MM.1S (cell line): ENCODE measurements at regions not wholly inside any gene's neighbourhood (a gene's known extent, or its start where the extent isn't known, plus 50 kb on each side); places are given as distances from the start of the nearest gene placed in this dataset.

Source experiments
- DNase-seq: peaks from one replicate; pipeline ENCODE4 v3.0.0-alpha.2; 2015
- H2AFZ ChIP-seq: fragments of 300-600 bp; sonication (generic); 2 replicates; pipeline ENCODE4 v1.6.0; 2016; ENCODE audit warnings: antibody characterized with exemption, low read length
- H3F3A ChIP-seq: fragments of 300-600 bp; sonication (generic); 2 replicates; pipeline ENCODE4 v1.6.1; 2016; ENCODE audit warnings: mild to moderate bottlenecking, antibody characterized with exemption, low read length, moderate library complexity, mixed read lengths; ENCODE audit not compliant: insufficient read depth
- H3K27ac ChIP-seq: fragments of 300-600 bp; sonication (generic); 2 replicates; pipeline ENCODE4 v1.5.1; 2016; ENCODE audit warnings: mild to moderate bottlenecking, low read length
- H3K27me3 ChIP-seq: fragments of 300-600 bp; sonication (generic); replicated peaks from 2 replicates; pipeline ENCODE4 v1.6.0; 2016; ENCODE audit warnings: low read length; ENCODE audit not compliant: insufficient read depth
- H3K36me3 ChIP-seq: fragments of 300-600 bp; sonication (generic); replicated peaks from 2 replicates; pipeline ENCODE4 v1.6.1; 2016; ENCODE audit warnings: mild to moderate bottlenecking, low read length, mixed read lengths; ENCODE audit not compliant: insufficient read depth
- H3K4me1 ChIP-seq: fragments of 300-600 bp; sonication (generic); 2 replicates; pipeline ENCODE4 v1.6.1; 2016; ENCODE audit warnings: low read length, mixed read lengths
- H3K4me2 ChIP-seq: fragments of 300-600 bp; sonication (generic); 2 replicates; pipeline ENCODE4 v1.6.0; 2016; ENCODE audit warnings: low read depth, low read length
- H3K4me3 ChIP-seq: fragments of 300-600 bp; sonication (generic); 2 replicates; pipeline ENCODE4 v1.5.1; 2016; ENCODE audit warnings: low read length, mixed read lengths
- H3K79me2 ChIP-seq: fragments of 300-600 bp; sonication (generic); 2 replicates; pipeline ENCODE4 v1.6.1; 2016; ENCODE audit warnings: mixed run types, low read length, mixed read lengths
- H3K9ac ChIP-seq: fragments of 300-600 bp; sonication (generic); 2 replicates; pipeline ENCODE4 v1.6.1; 2016; ENCODE audit warnings: low read length, mixed read lengths
- H3K9me2 ChIP-seq: fragments of 300-600 bp; sonication (generic); replicated peaks from 2 replicates; pipeline ENCODE4 v1.6.1; 2016; ENCODE audit warnings: mild to moderate bottlenecking, low read length, mixed read lengths; ENCODE audit not compliant: insufficient read depth
- H3K9me3 ChIP-seq: fragments of 300-600 bp; sonication (generic); replicated peaks from 2 replicates; pipeline ENCODE4 v1.6.1; 2016; ENCODE audit warnings: mild to moderate bottlenecking, low read length, mixed read lengths; ENCODE audit not compliant: insufficient read depth
- H4K20me1 ChIP-seq: fragments of 300-600 bp; sonication (generic); 2 replicates; pipeline ENCODE4 v1.6.1; 2016; ENCODE audit warnings: mild to moderate bottlenecking, low read length, moderate library complexity, mixed read lengths; ENCODE audit not compliant: insufficient read depth
- CTCF ChIP-seq: fragments of 300-600 bp; sonication (generic); IDR thresholded peaks from 2 replicates; pipeline ENCODE4 v1.5.1; 2016; ENCODE audit warnings: antibody characterized with exemption, low read length, mixed read lengths
- EZH2 ChIP-seq: fragments of 300-600 bp; sonication (generic); optimal IDR thresholded peaks from 2 replicates; pipeline ENCODE3; 2017; ENCODE audit warnings: low read depth, mild to moderate bottlenecking, antibody characterized with exemption, low read length, mixed read lengths
- EZH2phosphoT487 ChIP-seq: fragments of 300-600 bp; sonication (generic); IDR thresholded peaks from 2 replicates; pipeline ENCODE4 v1.6.1; 2018; ENCODE audit warnings: antibody characterized with exemption, low read length

DNA sequence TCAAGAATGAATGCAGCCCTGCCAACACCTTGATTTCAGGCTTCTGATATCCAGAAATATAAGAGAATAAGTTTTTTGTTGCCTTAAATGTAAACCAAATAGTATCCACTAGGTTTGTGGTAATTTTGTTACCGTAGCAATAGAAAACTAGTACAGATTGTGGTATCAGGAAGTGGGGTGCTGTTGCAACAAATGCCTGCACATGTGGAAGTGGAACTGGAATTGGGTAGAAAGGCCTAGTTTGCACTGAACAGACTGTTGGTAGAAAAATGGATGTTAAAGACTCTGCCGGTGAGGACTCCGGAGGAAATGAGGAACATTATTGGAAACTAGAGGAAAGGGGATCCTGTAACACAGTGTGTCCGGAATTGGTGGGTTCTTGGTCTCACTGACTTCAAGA lies 145.8 kb upstream of the MGAT5 start:
- no peaks in the 10 kb centered on the region for H3K9me2 ChIP-seq
- H3K79me2 ChIP-seq, result no peaks in the 10 kb centered on the region
- H3K4me1 ChIP-seq, result no peaks in the 10 kb centered on the region
- H3K27me3 ChIP-seq, result no peaks in the 10 kb centered on the region
- no peaks in the 10 kb centered on the region for H3F3A ChIP-seq
- no peaks in the 10 kb centered on the region for H3K36me3 ChIP-seq
- no peak overlapping the region for H3K4me3 ChIP-seq
- no peak overlapping the region for H2AFZ ChIP-seq
- no peak overlapping the region for H3K27ac ChIP-seq
- H4K20me1 ChIP-seq, result no peaks in the 10 kb centered on the region
- no peak overlapping the region for H3K4me2 ChIP-seq
- no peak overlapping the region for H3K9ac ChIP-seq
- no peaks in the 10 kb centered on the region for H3K9me3 ChIP-seq
- TF ChIP-seq EZH2phosphoT487 (no peak), CTCF (no peak), EZH2 (no peak)
- no peak for DNase-seq

GRCh38 chr2:134109246-134109645 lies 144.6 kb upstream of the MGAT5 start:
- Histone ChIP-seq H3K79me2 (no peaks in the 10 kb centered on the region), H3K4me1 (no peaks in the 10 kb centered on the region), H3K9me3 (no peaks in the 10 kb centered on the region), H3K4me3 (no peak overlapping the region), H3K9ac (no peak overlapping the region), H3K9me2 (no peaks in the 10 kb centered on the region), H3K27me3 (no peaks in the 10 kb centered on the region), H4K20me1 (no peaks in the 10 kb centered on the region), H3F3A (no peaks in the 10 kb centered on the region), H3K27ac (no peak overlapping the region), H3K36me3 (no peaks in the 10 kb centered on the region), H3K4me2 (no peak overlapping the region), H2AFZ (no peak overlapping the region)
- TF ChIP-seq CTCF (no peak), EZH2 (no peak), EZH2phosphoT487 (no peak)
- no peak for DNase-seq

DNA sequence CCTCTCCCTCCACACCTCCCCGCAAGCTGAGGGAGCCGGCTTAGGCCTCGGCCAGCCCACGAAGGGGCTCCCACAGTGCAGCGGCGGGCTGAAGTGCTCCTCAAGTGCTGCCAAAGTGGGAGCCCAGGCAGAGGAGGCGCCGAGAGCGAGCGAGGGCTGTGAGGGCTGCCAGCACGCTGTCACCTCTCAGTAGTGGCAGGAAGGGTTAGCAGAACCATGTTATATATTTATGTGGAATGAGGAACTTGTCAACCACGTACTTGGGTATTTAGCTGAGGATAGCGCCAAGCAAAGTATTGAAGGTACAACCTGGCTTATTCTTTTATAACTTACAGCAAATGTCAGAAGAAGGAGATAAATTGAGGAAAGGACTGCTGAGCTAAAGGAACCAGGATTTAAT lies 144.1 kb upstream of the MGAT5 start:
- TF ChIP-seq EZH2phosphoT487 (no peak), EZH2 (no peak), CTCF (no peak)

More for the DNA sequence above, 144.1 kb upstream of the MGAT5 start:
- no peaks in the 10 kb centered on the region for H4K20me1 ChIP-seq
- no peak overlapping the region for H3K4me2 ChIP-seq
- H3K9ac ChIP-seq, result no peak overlapping the region
- no peaks in the 10 kb centered on the region for H3K27me3 ChIP-seq
- no peaks in the 10 kb centered on the region for H3K9me2 ChIP-seq
- no peak for DNase-seq
- H3K27ac ChIP-seq, result no peak overlapping the region
- H3K79me2 ChIP-seq, result no peaks in the 10 kb centered on the region
- no peaks in the 10 kb centered on the region for H3K4me1 ChIP-seq
- no peaks in the 10 kb centered on the region for H3K9me3 ChIP-seq
- no peaks in the 10 kb centered on the region for H3F3A ChIP-seq
- no peak overlapping the region for H2AFZ ChIP-seq
- no peak overlapping the region for H3K4me3 ChIP-seq
- H3K36me3 ChIP-seq, result no peaks in the 10 kb centered on the region
